ENCODE measurements at regions not wholly inside any gene's neighbourhood (a gene's known extent, or its start where the extent isn't known, plus 50 kb on each side); places are given as distances from the start of the nearest gene placed in this dataset.

GRCh38 chr1:191052888-191053287 is 575.2 kb upstream of the BRINP3 start:
- H3K4me1 Mint-ChIP-seq, result no peaks in the 10 kb centered on the region
- H3K27me3 Mint-ChIP-seq (ENCODE audit: low read depth), result peaks cover 2% of the 10 kb centered on the region; the same call in 1 of the 2 replicates
- ATAC-seq (no peak), DNase-seq (ENCODE audit: low spot score) (no peak)
- H3K36me3 Mint-ChIP-seq, result no peaks in the 10 kb centered on the region
- H3K27ac Mint-ChIP-seq, result no peak overlapping the region
- H3K4me3 Mint-ChIP-seq, result no peak overlapping the region
- POLR2A ChIA-PET, result no interaction called here
- CTCF ChIA-PET, result no interaction called here
- no peak for TF ChIP-seq ZNF532 (CRISPR knock-in tag; IDR thresholded peaks at IDR 0.05; ENCODE audit: borderline replicate concordance)
- no peak for TF ChIP-seq NFE2L1 (CRISPR knock-in tag; IDR thresholded peaks at IDR 0.05)
- no peak for TF ChIP-seq ZSCAN18 (CRISPR knock-in tag; IDR thresholded peaks at IDR 0.05)
- no peak for TF ChIP-seq ZNF232 (CRISPR knock-in tag; IDR thresholded peaks at IDR 0.05)
- TF ChIP-seq GRHL2 (CRISPR knock-in tag; IDR thresholded peaks at IDR 0.05; ENCODE audit: insufficient replicate concordance, severe bottlenecking), result no peak
- no peak for TF ChIP-seq RELA (CRISPR knock-in tag; IDR thresholded peaks at IDR 0.05; ENCODE audit: borderline replicate concordance)
- no peak for TF ChIP-seq USF1 (CRISPR knock-in tag; IDR thresholded peaks at IDR 0.05)
- TF ChIP-seq CREM (CRISPR knock-in tag; IDR thresholded peaks at IDR 0.05), result no peak
- TF ChIP-seq E2F1 (CRISPR knock-in tag; IDR thresholded peaks at IDR 0.05), result no peak
- H3K9me3 Mint-ChIP-seq, result no peaks in the 10 kb centered on the region

GRCh38 chr1:191065346-191065745 is 587.7 kb upstream of the BRINP3 start:
- no peaks in the 10 kb centered on the region for H3K36me3 Mint-ChIP-seq
- no peaks in the 10 kb centered on the region for H3K4me1 Mint-ChIP-seq
- no peak for TF ChIP-seq CDX4 (CRISPR knock-in tag; IDR thresholded peaks at IDR 0.05; ENCODE audit: borderline replicate concordance)
- no peak for TF ChIP-seq MYBL2 (CRISPR knock-in tag; IDR thresholded peaks at IDR 0.05)
- H3K27ac Mint-ChIP-seq, result no peak overlapping the region
- POLR2A ChIA-PET, result no interaction called here
- no peak overlapping the region for H3K4me3 Mint-ChIP-seq
- ATAC-seq (no peak), DNase-seq (ENCODE audit: low spot score) (no peak)
- H3K27me3 Mint-ChIP-seq (ENCODE audit: low read depth), result no peaks in the 10 kb centered on the region
- CTCF ChIA-PET, result no interaction called here
- H3K9me3 Mint-ChIP-seq, result peaks cover 10% of the 10 kb centered on the region; the same call in 1 of the 2 replicates

GRCh38 chr1:191065771-191066170 is 588.1 kb upstream of the BRINP3 start:
- Mint-ChIP-seq H3K27me3 (ENCODE audit: low read depth) (no peaks in the 10 kb centered on the region), H3K4me3 (no peak overlapping the region), H3K4me1 (no peaks in the 10 kb centered on the region), H3K9me3 (peaks cover 14% of the 10 kb centered on the region; the same call in 1 of the 2 replicates), H3K27ac (no peak overlapping the region), H3K36me3 (no peaks in the 10 kb centered on the region)
- ChIA-PET POLR2A (no interaction called here), CTCF (no interaction called here)
- DNase-seq (ENCODE audit: low spot score) (no peak), ATAC-seq (no peak)
- TF ChIP-seq JUN (CRISPR knock-in tag; IDR thresholded peaks at IDR 0.05) (no peak), AFF4 (CRISPR knock-in tag; IDR thresholded peaks at IDR 0.05; ENCODE audit: borderline replicate concordance) (no peak), AR (CRISPR knock-in tag; IDR thresholded peaks at IDR 0.05) (no peak), E2F4 (CRISPR knock-in tag; IDR thresholded peaks at IDR 0.05; ENCODE audit: borderline replicate concordance, low read depth) (no peak)
